Endothelial cell of hepatic sinusoid (primary cell): ENCODE measurements at regions not wholly inside any gene's neighbourhood (a gene's known extent, or its start where the extent isn't known, plus 50 kb on each side); places are given as distances from the start of the nearest gene placed in this dataset.

Experiments used
- in situ Hi-C: cut with HindIII; loops from 2 replicates; pipeline ENCODE4 v1.10.0; 2017; ENCODE audit warnings: low sequenced_read_pairs

- in situ Hi-C loops, result no loop called here
Measured at GRCh38 chr4:153137159-153137558, 67.1 kb upstream of the TRIM2 start.

GRCh38 chr4:153137677-153138630, 66.3 kb upstream of the TRIM2 start:
- in situ Hi-C loops, result no loop called here

GRCh38 chr4:153138736-153139135, 65.5 kb upstream of the TRIM2 start:
- in situ Hi-C loops, result no loop called here

GRCh38 chr4:153140294-153140693, 63.9 kb upstream of the TRIM2 start:
- in situ Hi-C loops, result no loop called here

- in situ Hi-C loops, result no loop called here
Measured at GRCh38 chr4:153141238-153141637, 63.0 kb upstream of the TRIM2 start.

DNA sequence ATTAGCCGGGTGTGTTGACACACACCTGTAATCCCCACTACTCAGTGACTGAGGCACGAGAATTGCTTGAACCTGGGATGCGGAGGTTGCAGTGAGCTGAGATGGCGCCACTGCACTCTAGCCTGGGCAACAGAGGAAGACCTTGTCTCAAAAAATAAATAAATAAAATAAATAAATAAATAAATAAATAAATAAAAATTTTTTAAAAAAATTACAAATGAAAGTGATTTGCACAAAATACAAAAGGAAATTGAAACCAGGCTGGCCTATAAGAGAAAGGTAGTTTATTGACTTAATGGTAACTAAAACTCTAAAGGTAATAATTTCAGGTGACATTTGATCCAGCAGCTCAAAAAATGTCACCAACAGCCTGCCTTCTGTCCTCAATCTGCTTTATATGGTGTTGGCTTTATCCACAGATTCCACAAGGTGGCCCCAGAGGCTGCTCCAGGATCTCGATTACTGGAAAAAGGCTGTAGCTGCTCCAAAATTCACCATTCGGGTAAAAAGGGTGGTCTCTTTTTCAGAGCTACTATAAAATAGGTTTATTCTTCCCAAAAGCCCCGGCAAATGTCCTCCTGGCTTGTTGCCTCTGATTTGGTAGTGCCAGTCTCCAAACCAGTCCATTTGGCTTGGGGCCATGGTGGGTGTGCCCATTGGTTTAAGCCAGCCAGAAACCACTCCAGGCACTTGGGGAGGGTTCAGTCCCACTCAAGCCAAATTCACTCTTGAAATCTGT, 61.4 kb upstream of the TRIM2 start:
- in situ Hi-C loops, result no loop called here

DNA sequence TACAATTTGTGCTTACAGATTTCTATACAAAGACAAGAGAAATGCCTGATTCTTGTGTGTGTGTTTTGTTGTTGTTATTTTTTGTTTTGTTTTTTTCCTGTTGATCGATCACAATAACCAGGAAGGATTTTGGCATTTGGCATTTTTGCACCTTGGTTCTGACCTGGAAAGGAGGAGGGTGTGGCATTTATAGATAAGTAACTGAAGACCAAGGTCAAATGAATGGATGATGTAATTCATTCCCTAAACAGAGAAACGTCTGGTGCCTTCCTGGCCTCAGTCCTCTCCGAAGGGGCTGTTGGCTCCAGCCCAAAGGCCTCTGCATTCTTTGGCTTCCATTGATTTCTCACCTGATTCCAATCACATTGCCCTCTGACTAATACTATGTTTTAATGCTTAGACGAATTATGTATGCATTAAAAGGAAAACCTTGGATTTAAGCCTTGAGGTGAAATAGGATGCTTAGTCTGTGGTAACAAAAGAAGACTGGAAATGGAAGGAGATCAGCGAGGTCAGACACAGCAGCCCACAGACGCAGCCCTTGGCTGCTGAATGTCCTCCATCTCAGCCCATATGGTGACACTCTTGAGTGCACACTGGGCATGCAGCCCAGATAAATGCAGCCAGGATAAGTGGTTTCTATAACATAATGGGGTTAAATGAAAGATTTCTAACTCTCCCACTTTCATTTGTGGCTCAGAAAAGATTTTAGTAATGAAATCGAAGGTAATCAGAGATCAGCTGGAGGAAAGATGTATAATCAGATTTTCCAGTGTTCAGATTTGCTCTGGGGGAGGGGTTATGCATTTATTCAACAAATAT, 60.5 kb upstream of the TRIM2 start:
- in situ Hi-C loops, result no loop called here

GRCh38 chr4:153146031-153146430, 58.2 kb upstream of the TRIM2 start:
- in situ Hi-C loops, result no loop called here

- in situ Hi-C loops, result no loop called here
Measured at GRCh38 chr4:153146961-153147360, 57.3 kb upstream of the TRIM2 start.

DNA sequence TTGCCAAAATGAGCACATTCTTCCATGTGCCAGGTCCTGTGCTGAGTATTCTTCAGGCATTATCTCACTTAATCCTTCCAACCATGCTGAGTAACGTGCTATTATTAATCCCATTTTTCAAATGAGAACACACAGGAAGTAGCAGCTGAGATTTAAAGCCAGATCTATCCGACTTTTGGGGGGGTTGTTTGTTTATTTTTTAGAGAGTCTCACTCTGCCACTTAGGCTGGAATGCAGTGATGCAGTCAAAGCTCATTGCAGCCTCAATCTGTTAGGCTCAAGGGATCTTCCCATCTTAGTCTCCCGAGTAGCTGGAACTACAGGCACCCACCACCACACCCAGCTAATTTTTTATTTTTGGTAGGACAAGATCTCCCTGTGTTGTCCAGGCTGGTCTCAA, 55.5 kb upstream of the TRIM2 start:
- in situ Hi-C loops, result no loop called here

DNA sequence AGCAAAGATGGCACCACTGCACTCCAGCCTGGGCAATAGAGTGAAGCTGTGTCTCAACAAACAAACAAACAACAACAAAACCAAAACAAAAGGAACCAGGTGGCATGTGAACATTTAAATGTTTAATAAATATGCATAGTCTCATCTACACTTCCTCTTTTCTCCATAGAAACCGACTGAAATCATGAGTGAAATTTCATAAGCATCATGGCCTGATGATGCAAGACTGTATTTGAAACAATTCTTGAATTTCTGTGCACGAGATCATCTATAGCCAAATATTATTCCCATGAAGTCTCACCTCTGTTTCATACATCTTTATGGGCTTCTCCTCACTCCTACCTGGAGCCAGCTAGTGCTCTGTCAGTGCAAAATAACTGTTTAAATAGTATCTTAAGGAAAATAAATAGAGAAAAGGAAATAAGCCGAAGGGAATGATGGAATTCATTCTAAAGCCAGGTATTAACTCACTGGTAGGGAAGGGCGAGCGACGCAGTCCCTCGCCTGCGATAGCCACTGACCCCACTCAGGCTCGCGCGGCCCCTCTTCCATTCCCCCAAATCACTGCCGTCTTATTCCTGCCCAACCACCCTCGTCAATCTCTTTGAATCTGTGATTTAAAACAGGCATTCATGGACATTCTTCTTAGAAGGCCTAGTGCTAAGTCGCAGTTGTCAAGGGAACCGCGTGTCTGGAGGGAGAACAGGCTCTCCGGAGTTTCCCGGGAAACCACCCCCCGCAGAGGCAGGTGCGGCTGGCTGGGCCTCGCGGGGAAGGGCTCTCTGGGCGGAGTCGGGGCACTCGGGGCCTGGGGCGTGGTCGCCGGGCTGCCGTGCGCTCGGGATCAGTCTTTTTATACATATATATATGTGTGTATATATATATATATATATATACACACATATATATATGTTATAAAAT, 52.4 kb upstream of the TRIM2 start:
- in situ Hi-C loops, result loop anchor here (10.0 kb wide), 1 partner anchor 153 kb away; no protein-coding TSS in a partner anchor

- in situ Hi-C loops, result loop anchor here (10.0 kb wide), 1 partner anchor 152 kb away; no protein-coding TSS in a partner anchor
Measured at GRCh38 chr4:153152501-153153338, 51.5 kb upstream of the TRIM2 start.

- in situ Hi-C loops, result loop anchor here (10.0 kb wide), 1 partner anchor 151 kb away; no protein-coding TSS in a partner anchor
Measured at GRCh38 chr4:153153339-153153871, 50.8 kb upstream of the TRIM2 start.

GRCh38 chr4:153154007-153154975, 50.0 kb upstream of the TRIM2 start:
- in situ Hi-C loops, result loop anchor here (10.0 kb wide), 1 partner anchor 151 kb away; no protein-coding TSS in a partner anchor
